Head of caudate nucleus (tissue), 42 donors: ENCODE measurements at regions not wholly inside any gene's neighbourhood (a gene's known extent, or its start where the extent isn't known, plus 50 kb on each side); places are given as distances from the start of the nearest gene placed in this dataset.

ENCODE experiments used
- DNase-seq, 42 donors: peaks; one replicate each; pipeline versions ENCODE4 v3.0.0 to v3.0.0-alpha.2; 2020 to 2021; ENCODE audit warnings: mixed read lengths in 7 of 42
- intact Hi-C: fragments of 100-400 bp; cut with DNase I; formaldehyde crosslinking; loops from one replicate; pipeline ENCODE4 v1.15.0; 2022

DNA sequence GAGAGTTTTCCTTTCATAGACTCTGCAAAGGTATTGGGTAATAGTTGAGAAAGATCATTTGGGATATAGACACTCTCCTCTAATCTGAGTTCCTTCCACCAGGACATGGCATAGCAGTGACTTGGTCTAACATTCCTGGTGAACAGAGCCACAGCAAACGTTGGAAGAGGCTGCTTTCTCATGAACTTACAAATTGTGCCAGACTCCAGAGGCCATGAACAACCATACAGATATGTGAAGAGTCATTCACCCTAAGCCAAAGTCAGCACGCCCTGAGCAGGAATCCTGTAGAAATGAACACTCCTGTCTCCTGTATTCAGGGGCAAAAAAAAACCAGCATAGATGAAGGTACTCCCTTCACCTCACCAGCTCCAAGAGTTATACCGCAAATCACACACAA lies 152.8 kb downstream of the TMEM18 start:
- intact Hi-C loops: no loop called here
- DNase-seq: no peak

DNA sequence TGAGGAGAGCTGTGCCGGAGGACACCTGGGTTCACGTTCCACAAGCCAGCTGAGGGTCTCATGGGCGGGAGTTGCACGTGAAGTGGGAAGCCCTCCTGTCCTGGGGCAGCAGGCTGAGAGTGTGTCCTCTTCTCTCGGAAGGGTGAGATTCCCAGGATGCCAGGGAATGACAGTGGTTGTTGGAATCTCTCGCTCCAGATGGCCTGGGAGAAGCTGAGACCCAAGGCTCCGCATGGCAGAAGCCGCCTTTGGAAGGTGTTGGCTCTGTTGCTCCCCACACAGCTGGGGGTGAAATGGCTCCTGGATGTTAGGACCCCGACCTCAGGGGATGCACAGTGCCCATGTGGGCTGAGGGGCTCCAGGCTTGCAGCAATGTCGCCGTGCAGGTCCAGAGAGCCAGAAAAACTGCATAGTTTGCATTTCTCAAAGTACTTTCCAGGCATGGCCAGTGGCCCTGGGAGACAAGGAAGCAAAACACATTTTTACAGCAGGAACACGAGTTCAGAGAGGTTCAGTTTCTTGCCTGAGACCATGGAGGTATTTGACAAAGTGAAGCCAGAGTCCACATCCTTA lies 153.4 kb downstream of the TMEM18 start:
- no peak for DNase-seq
- intact Hi-C loops: no loop called here

DNA sequence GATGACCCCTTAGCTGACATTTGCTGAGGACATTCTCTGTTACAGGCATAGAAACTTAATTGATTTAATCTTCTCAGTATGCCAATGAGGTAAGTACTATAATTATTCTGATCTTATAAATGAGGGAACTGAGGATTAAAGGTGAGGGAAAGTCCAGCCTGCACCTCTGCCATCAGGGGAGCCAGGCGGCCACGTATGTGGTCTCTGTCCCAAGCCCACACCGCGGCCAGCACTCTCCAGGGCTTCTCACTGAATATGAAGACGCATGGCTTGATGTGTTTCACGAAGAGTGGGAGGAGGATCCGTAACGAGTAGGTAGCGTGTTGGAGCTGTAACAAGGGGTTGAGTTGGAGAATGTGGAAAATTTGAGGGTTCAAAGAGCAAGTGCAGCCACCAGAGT lies 154.4 kb downstream of the TMEM18 start:
- intact Hi-C loops: no loop called here
- DNase-seq: no peak

DNA sequence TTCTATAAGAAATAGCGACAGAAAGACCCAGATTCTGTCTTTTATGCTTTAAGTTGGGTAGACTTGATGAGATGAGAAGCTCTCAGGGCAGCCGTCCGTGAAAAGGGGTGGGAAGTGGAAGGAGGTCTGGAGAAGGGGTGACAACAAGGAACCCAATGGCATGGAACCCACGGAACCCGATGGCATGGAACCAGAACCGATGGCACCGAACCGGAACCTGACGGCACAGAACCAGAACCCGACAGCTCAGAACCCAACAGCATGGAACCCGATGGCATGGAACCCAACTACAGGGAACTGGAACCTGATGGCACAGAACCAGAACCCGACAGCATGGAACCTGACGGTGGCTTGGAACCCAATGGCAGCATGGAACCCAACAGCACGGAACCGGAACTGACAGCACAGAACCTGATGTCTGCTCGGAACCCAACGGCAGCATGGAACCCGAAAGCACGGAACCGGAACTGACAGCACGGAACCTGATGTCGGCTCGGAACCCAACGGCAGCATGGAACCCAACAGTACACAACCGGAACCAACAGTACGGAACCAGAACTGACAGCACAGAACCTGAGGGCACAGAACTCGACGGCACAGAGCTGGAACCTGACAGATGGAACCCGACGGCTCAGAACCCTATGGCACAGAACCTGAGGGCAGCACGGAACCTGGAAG lies 155.2 kb downstream of the TMEM18 start:
- intact Hi-C loops: no loop called here
- DNase-seq: no peak

DNA sequence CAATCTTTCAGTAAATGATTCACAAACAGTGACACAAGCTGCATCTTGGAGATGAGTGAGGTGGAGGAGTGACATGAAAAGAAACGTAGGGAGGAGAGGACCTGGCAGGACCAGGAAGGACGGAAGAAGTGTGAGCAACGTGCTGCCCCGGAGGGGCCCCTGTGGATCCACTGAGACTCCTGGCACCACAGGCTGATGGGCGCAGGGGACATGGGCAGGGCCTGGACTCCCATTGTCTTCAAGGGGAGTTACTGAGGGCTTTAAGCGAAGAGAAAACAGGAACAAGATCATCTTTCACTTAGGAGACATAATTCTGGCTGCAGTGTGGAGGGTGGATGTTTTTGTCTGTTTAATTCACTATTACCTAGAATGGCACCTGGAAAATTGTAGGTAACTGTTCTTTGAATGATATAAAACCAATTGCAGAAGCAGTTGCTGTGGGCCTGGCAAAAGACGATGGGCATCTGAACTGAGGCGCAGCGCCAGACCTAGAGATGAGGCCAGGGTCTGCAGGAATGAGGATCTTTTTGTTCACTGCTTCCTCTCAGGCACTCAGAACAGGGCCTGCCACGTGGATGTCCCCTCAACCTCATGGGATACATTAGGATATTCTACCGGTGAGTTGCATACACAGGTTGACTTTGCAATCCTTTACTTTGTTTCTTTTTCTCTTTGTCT lies 156.4 kb downstream of the TMEM18 start:
- intact Hi-C loops: no loop called here

DNA sequence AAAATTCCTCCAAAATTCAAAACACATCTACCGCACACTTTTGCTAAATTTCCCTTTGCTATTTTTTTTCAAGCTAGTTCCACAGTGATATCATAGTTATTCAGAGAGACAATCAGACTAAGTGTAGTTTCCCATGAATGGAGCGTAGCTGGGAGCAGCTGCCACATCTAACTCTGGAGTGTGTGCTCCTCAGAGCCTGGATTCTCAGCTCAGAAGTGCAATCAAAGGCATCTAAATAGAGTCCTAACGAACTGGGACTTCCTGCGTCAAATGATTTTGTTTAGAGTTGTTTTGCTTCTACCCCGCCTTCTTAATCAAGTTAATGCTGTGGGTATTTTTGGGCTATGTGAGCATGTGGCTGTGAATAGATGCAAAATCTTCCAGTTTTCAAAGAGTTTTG lies 160.3 kb downstream of the TMEM18 start:
- intact Hi-C loops: no loop called here
- DNase-seq: peak in 2 of 42 donors; percentile 18

More for the DNA sequence above, 156.4 kb downstream of the TMEM18 start:
- no peak for DNase-seq

DNA sequence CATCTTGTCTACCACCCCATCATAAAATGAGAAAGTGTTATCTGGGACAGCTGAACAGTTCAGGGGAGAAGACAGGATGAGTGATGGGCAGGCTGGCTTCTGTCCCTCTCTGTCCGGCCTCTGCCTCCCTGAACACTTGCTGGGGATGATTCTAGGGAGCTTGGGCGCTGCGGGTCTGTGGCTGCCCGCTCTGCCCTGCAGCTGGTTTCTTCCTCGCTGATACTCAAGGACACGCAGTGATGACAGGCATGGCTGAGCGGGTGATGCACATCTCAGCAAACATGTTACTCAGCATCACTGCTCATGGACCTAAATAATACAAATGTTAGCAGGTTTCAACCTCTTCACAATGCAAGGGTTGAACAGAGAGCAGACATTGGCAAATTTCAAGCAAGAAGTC lies 161.1 kb downstream of the TMEM18 start:
- intact Hi-C loops: no loop called here
- DNase-seq: no peak

DNA sequence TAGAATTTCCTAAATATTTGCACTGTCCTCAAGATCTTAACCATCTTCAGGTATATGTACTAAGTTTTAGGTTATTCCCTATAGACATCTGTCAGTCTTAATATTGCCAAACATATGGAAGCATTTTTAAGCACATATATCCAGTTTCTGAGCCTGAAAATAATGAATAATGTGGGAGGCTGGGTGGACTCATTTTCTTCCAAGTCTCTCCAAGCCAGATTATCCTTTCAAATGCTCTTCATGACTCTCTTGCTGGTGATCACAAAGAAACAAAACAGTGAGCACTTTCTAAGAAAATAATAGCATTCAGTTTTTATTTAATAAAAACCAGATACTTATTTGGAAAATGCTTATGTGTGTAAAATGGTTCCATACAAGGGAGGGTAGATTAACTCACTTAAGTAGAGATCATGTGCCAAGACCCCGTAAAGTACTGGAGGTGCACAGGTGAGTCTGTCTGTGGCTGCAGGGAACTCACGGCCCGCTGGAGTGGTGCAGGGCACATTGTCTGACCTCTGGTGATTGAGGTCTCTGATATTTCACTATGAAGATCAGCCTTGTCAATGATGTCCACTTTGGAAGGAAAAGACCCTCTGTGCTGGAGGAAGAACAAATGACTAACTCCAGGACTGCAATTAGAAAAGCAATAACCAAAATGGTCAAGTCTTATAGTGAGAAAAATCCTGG lies 161.6 kb downstream of the TMEM18 start:
- intact Hi-C loops: no loop called here

DNA sequence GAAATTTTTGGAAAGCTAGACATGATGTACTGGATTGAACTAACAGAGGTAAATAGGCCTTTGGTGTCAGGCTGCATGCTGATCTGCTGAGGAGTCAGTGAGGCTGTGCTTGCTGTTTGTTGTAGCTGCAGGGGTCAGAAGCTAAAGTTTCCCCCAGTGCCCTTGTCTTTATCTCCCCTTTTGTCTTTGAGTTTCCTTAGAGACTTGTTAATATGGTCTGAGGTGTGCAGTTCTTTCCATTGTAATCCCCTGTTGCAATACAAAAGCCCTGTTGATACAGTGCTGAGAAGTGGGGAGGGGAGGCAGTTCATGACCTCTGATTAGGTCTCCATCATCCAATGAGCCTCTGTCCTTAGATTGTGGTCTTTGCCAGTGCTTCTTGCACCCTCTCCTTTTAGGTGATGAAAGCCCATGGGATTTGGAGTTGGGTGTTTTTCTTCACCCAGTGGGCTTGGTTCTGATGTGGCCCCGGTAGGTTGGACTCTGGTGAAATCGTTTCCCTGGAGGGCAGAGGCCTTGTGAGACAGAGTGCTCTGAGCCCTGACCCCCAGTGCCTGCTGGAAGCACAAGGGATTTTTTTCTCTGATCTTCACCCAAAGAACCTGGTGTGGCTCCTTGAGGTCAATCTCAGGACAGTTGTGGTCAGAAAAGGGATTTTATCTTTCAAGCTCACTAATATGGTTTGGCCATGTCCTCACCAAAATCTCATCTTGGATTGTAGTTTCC lies 163.1 kb downstream of the TMEM18 start:
- DNase-seq: no peak
- intact Hi-C loops: no loop called here

More for the DNA sequence above, 161.6 kb downstream of the TMEM18 start:
- DNase-seq: no peak

DNA sequence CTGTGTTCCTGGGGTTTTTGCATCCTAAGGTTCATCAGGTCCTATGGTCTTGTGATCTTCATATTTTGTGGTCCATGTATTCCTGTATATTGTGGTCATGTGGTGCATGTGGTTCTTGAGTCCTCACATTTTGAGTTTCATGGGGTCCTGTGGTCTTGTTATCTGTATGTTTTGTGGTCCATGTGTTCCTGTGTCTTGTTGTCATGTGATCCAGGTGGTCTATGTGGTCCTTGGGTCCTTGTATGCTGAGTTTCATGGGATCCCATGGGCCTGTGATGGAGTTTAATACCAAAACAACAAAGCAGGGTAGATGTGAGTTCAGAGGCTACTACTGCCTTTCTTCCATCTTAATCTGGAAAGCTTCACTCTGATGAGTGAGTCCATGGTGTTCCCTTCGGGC lies 166.4 kb downstream of the TMEM18 start:
- intact Hi-C loops: no loop called here
- no peak for DNase-seq

DNA sequence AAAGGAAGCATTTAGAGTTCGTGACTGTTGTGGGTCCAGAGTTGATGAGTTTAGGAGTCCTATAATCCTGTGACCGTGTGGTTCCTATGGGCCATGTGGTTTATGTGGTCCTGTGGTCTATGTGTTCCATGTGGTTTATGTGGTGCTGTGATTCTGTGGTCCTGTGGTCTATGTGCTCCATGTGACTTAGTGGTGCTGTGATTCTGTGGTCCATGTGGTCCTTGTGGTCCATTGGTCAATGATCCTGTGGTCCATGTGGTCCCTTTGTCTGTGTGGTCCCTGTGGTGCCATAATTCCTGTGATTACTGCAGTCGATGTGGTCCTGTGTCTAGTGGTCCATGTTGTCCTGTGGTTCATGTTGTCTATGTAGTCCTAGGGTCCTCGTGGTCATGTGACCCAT lies 167.3 kb downstream of the TMEM18 start:
- intact Hi-C loops: no loop called here
- peak in 1 of 42 donors; percentile 8 for DNase-seq

DNA sequence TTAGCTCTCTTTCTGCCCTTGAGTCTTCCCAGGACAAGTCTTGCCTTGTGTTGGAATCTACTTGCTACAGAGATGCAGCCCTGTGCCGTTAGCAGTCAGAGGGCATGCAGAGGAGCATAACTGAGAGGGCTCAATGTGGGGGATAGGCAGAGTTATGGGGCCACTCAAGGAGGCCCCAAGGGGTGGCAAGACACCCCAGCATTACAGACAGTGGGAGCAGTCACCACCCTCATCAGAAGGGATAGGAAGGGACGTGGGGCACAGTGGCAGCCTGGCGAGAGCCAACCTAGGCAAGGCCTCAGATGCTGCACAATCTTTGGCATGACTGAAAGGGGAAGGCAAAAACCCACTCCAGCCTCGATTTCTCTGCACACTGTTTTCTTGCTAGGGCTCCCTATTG lies 169.1 kb downstream of the TMEM18 start:
- intact Hi-C loops: no loop called here
- DNase-seq: peak in 1 of 42 donors; percentile 26

DNA sequence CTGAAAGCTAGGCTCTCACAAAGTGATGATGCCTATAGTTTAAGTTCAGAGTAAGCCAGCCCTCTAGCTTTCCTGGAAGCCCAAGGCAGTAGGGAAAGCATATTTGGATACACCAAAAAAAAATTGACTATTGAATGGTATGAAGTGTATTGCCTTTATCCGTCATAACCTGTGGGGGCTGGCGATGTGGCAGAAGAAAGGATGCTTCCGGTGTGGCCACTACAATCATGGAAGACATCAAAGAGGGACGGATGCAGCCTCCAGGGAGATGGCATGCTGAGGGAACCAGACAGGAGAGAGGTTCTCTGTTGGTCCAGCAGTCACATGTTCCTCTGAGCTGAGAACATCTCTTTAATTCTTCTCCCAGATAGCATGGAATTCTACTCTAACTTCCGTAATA lies 170.3 kb downstream of the TMEM18 start:
- intact Hi-C loops: no loop called here
- peak in 1 of 42 donors; percentile 15 for DNase-seq

DNA sequence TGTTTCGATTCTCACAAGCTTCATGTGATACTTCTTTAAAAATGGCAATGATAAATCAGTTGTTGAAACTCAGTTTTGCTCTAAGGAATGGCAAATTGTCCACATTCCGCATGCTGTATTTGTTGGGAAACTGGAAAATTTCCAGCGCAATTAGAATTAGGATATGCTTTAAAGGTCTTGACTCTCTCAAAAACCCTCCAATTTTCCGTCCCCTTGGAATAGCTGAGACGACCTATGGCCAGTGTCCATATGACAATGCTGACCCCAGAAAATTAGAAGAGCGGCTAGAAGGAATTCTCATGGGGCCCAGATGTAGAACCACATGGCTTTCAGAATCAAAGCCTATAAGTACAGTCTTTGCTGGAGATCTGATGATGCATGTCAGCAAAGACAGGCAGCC lies 170.8 kb downstream of the TMEM18 start:
- intact Hi-C loops: no loop called here
- peak in 1 of 42 donors; percentile 3 for DNase-seq

DNA sequence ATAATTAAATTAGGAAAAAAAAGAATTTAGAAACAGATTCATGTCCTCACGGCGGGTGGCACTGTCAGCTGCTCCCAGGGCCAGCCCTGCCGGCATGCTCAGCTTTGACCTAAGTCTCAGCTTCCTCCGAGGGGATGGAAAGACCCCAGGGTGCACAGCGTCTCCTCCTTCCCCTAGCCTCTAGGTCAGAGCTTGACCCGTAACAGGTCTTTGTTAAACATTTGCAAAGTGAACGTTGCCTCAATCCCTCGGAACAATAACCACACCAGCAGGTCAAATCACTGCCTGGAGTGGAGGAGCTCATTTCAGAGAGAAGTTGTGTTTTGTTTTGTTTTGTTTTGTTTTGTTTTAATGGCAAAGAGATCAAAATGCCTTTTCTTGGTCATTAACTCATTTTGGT lies 171.3 kb downstream of the TMEM18 start:
- peak in 1 of 42 donors; percentile 21 for DNase-seq
- intact Hi-C loops: no loop called here

DNA sequence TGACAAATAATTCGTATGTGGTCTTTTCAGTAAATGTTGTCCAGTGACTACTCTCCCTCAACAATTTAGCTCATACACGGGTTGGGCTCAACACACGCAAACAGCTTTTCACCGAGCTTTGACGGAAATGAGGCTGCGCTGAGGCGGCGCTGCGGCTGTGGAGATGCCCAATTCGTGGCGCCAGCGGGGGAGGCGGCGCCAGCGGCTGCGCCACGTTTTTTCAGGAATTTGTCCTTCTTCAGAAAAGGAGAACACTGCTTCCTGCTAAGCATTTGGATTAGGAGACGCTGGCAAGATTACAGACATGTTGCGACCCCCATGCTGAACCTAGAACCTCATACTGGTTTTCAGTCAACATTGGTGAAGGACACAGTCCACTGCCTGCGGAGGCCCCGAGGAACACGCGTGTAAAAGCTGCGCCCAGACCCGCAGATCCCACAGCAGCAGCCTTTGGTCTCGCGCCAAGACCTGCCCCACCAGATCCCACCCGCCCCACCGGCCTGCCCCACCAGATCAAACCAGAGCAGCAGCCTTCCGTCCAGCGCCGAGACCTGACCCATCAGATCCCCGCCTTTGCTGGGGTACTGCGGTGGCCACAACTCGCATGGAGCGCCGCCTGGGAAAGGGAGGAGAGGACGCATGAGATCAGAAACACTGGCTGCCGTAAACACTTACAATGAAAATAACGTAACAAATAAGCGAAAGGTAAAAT lies 173.8 kb downstream of the TMEM18 start:
- DNase-seq: no peak
- intact Hi-C loops: no loop called here

DNA sequence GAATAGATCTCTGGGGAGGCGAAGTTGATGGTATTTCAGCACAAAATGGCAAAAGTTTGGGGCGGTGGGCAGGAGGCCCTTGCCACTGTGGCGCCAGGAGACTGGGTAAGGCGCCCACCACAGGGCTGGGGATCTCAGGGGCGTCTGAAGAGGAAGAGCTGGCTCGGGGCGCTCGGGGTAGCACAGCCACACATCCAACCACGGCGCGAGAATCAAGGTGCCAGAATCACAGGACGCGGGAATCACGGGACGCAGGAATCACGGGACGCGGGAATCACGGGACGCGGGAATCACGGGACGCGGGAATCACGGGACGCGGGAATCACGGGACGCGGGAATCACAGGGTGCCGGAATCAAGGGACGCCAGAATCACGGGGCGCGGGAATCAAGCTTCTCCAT lies 174.4 kb downstream of the TMEM18 start:
- DNase-seq: no peak
- intact Hi-C loops: no loop called here

DNA sequence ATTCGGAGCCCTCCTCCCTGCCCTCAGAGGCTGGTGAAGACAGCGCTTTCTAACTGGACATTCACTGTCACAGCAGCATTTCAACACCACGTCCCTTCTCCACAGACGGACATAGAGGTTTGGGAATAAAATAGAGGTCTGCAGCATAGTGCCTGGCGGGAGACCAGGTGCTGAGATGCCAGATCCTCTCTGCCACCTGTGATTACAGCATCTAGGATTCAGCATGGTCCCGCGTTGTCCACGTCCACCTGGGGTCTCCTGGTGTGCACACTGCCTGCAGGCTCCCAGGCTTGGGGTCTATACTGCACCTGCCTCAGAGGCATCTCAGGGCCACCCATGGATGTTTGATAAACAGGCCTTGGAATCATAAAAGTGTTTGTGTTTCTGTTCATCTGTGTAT lies 175.5 kb downstream of the TMEM18 start:
- no peak for DNase-seq
- intact Hi-C loops: no loop called here

DNA sequence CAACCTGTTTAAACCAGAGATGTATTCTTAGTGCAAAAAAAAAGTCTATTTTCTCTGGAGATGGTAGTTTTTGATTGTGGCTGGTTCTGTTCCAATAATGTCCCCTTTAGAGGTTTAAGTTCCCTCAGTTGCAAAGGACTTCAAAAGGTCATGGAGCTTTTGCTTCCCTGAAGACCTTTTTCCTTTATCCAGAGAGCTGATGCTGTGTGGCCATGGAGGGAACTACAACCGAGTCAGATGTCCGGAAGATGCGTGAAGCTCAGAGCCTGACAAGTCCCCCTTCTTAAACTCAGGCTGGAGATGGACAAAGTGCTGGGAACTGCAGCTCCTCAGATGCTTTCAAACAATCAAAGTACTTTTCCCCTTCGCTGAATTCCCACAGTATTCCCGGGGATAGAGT lies 176.1 kb downstream of the TMEM18 start:
- intact Hi-C loops: no loop called here
- no peak for DNase-seq
